Left cardiac atrium (tissue), 4 donors: ENCODE measurements at regions not wholly inside any gene's neighbourhood (a gene's known extent, or its start where the extent isn't known, plus 50 kb on each side); places are given as distances from the start of the nearest gene placed in this dataset.

Source experiments
- ATAC-seq, 2 donors: fragments of 200-7000 bp; cut with Tn5 transposase; one replicate each; pipeline ENCODE4 v1.9.1; 2020; ENCODE audit warnings: mild to moderate bottlenecking in 2 of 2, moderate library complexity in 2 of 2
- DNase-seq: peaks from one replicate; pipeline ENCODE4 v3.0.0-alpha.2; 2020
- intact Hi-C, 2 donors: fragments of 100-400 bp; cut with DNase I; formaldehyde crosslinking; loops; one replicate each; pipeline versions ENCODE4 v1.14.1 to v1.15.1; 2022 to 2023
- donor health status: DM: no; HTN: yes; CAD: no.
- donor health status: DM: no; HTN: yes; CAD: no; lungs with severe emphysema.
- donor health status: DM: yes; HTN: yes; CAD: no.
- donor health status: Dilated cardiomyopathy.

GRCh38 chr14:100433428-100433814, 110.3 kb downstream of the SLC25A47 start:
- no peak for ATAC-seq
- no peak for DNase-seq
- intact Hi-C loops: no loop called here

GRCh38 chr14:100434033-100434601, 111.0 kb downstream of the SLC25A47 start:
- ATAC-seq (no peak), DNase-seq (no peak)
- intact Hi-C loops: no loop called here

- intact Hi-C loops: no loop called here
- DNase-seq (no peak), ATAC-seq (no peak)
These were observed 111.8 kb downstream of the SLC25A47 start for GRCh38 chr14:100434911-100435438.

GRCh38 chr14:100435459-100435858, 112.3 kb downstream of the SLC25A47 start:
- intact Hi-C loops: no loop called here
- ATAC-seq: no peak
- DNase-seq: no peak

GRCh38 chr14:100436745-100437406, 113.7 kb downstream of the SLC25A47 start:
- DNase-seq (no peak), ATAC-seq (no peak)
- intact Hi-C loops: no loop called here

- intact Hi-C loops: no loop called here
- ATAC-seq: no peak
- no peak for DNase-seq
These were observed 115.1 kb downstream of the SLC25A47 start for GRCh38 chr14:100438271-100438670.

GRCh38 chr14:100438678-100439592, 115.8 kb downstream of the SLC25A47 start:
- peak; percentile 35 for DNase-seq
- intact Hi-C loops: no loop called here
- peak in 1 of 2 donors; percentile 74 for ATAC-seq

- ATAC-seq (peak; percentile 39 to 85), DNase-seq (peak; percentile 64)
- intact Hi-C loops: loop anchor here (5.0 to 10.0 kb wide), 2 partner anchors 205 to 208 kb away; no protein-coding TSS in a partner anchor
These were observed 116.6 kb downstream of the SLC25A47 start for GRCh38 chr14:100439781-100440180.

GRCh38 chr14:100440207-100440631, 117.1 kb downstream of the SLC25A47 start:
- peak; percentile 86 to 87 for ATAC-seq
- intact Hi-C loops: loop anchor here (5.0 to 10.0 kb wide), 2 partner anchors 205 to 207 kb away; no protein-coding TSS in a partner anchor
- DNase-seq: peak; percentile 61

- ATAC-seq: peak; percentile 31 to 37
- intact Hi-C loops: loop anchor here (5.0 to 10.0 kb wide), 2 partner anchors 204 to 207 kb away; no protein-coding TSS in a partner anchor
- DNase-seq: no peak
These were observed 117.6 kb downstream of the SLC25A47 start for GRCh38 chr14:100440758-100441203.

- ATAC-seq: no peak
- no peak for DNase-seq
- intact Hi-C loops: loop anchor here (5.0 to 10.0 kb wide), 2 partner anchors 203 to 206 kb away; no protein-coding TSS in a partner anchor
These were observed 118.3 kb downstream of the SLC25A47 start for GRCh38 chr14:100441271-100441947.

- no peak for DNase-seq
- intact Hi-C loops: loop anchor here (5.0 to 10.0 kb wide), 2 partner anchors 203 to 205 kb away; no protein-coding TSS in a partner anchor
- ATAC-seq: no peak
These were observed 118.9 kb downstream of the SLC25A47 start for GRCh38 chr14:100442036-100442435.

- no peak for ATAC-seq
- DNase-seq: no peak
- intact Hi-C loops: loop anchor here (5.0 to 10.0 kb wide), 2 partner anchors 202 to 205 kb away; no protein-coding TSS in a partner anchor
These were observed 119.7 kb downstream of the SLC25A47 start for GRCh38 chr14:100442498-100443490.

- no peak for DNase-seq
- intact Hi-C loops: loop anchor here (5.0 to 10.0 kb wide), 2 partner anchors 201 to 204 kb away; no protein-coding TSS in a partner anchor
- no peak for ATAC-seq
These were observed 120.5 kb downstream of the SLC25A47 start for GRCh38 chr14:100443603-100444002.

GRCh38 chr14:100445436-100446088, 122.4 kb downstream of the SLC25A47 start:
- no peak for DNase-seq
- intact Hi-C loops: loop anchor here in 1 of 2 donors (10.0 kb wide), 1 partner anchor 199 kb away; no protein-coding TSS in a partner anchor
- ATAC-seq: no peak

- DNase-seq (no peak), ATAC-seq (no peak)
- intact Hi-C loops: loop anchor here in 1 of 2 donors (10.0 kb wide), 1 partner anchor 198 kb away; no protein-coding TSS in a partner anchor
These were observed 123.4 kb downstream of the SLC25A47 start for GRCh38 chr14:100446572-100446971.

GRCh38 chr14:100448376-100448775, 125.2 kb downstream of the SLC25A47 start:
- ATAC-seq (no peak), DNase-seq (no peak)
- intact Hi-C loops: loop anchor here in 1 of 2 donors (10.0 kb wide), 1 partner anchor 196 kb away; no protein-coding TSS in a partner anchor
